Neural cell (in vitro differentiated cells): ENCODE measurements at regions not wholly inside any gene's neighbourhood (a gene's known extent, or its start where the extent isn't known, plus 50 kb on each side); places are given as distances from the start of the nearest gene placed in this dataset.

Experiments used
- H2AFZ ChIP-seq: fragments of 200-600, 300-800 bp; sonication (generic), shearing (Covaris generic); 2 replicates; pipeline ENCODE4 v1.6.0; 2014; ENCODE audit warnings: low read depth, mild to moderate bottlenecking, antibody characterized with exemption, low read length, moderate library complexity
- H3F3A ChIP-seq: fragments of 200-600 bp; shearing (Covaris generic); 2 replicates; pipeline ENCODE4 v1.6.1; 2016; ENCODE audit warnings: mild to moderate bottlenecking, moderate library complexity, mixed read lengths, antibody characterized with exemption, low read length; ENCODE audit not compliant: insufficient read depth, poor library complexity, severe bottlenecking
- H3K27ac ChIP-seq: fragments of 200-600, 300-800 bp; sonication (generic), shearing (Covaris generic); 2 replicates; pipeline ENCODE4 v1.5.1; 2014; ENCODE audit warnings: mild to moderate bottlenecking, low read length, moderate library complexity
- H3K27me3 ChIP-seq: fragments of 300-800, 200-600 bp; sonication (generic), shearing (Covaris generic); 2 replicates; pipeline ENCODE4 v1.6.0; 2014; ENCODE audit warnings: mild to moderate bottlenecking, low read depth, low read length, moderate library complexity; ENCODE audit not compliant: insufficient read depth
- H3K36me3 ChIP-seq: fragments of 300-800, 200-600 bp; sonication (generic), shearing (Covaris generic); 2 replicates; pipeline ENCODE4 v1.5.1; 2014; ENCODE audit warnings: mild to moderate bottlenecking, antibody characterized with exemption, low read length, moderate library complexity; ENCODE audit not compliant: insufficient read depth
- H3K4me2 ChIP-seq: fragments of 300-800, 200-600 bp; sonication (generic), shearing (Covaris generic); 2 replicates; pipeline ENCODE4 v1.6.0; 2014; ENCODE audit warnings: mild to moderate bottlenecking, low read length
- H3K4me3 ChIP-seq: fragments of 300-800, 200-600 bp; sonication (generic), shearing (Covaris generic); 2 replicates; pipeline ENCODE4 v1.5.1; 2014; ENCODE audit warnings: mild to moderate bottlenecking, low read length, moderate library complexity
- H3K79me2 ChIP-seq: fragments of 200-600 bp; shearing (Covaris generic); replicated peaks from 2 replicates; pipeline ENCODE4 v1.6.0; 2014; ENCODE audit warnings: mild to moderate bottlenecking, low read length, moderate library complexity; ENCODE audit not compliant: insufficient read depth
- H3K9ac ChIP-seq: fragments of 300-800, 200-600 bp; sonication (generic), shearing (Covaris generic); 2 replicates; pipeline ENCODE4 v1.6.1; 2016; ENCODE audit warnings: mild to moderate bottlenecking, low read length, mixed read lengths
- H3K9me2 ChIP-seq: fragments of 200-600 bp; shearing (Covaris generic); 2 replicates; pipeline ENCODE4 v1.6.1; 2016; ENCODE audit warnings: mild to moderate bottlenecking, low read length, mixed read lengths; ENCODE audit not compliant: insufficient read depth
- H3K9me3 ChIP-seq: fragments of 200-600, 300-800 bp; sonication (generic), shearing (Covaris generic); 2 replicates; pipeline ENCODE4 v1.6.1; 2016; ENCODE audit warnings: mild to moderate bottlenecking, mixed run types, low read length, moderate library complexity, mixed read lengths
- H4K20me1 ChIP-seq: fragments of 200-600 bp; shearing (Covaris generic); 2 replicates; pipeline ENCODE4 v1.6.1; 2016; ENCODE audit warnings: mild to moderate bottlenecking, mixed run types; ENCODE audit not compliant: insufficient read depth
- EP300 ChIP-seq: fragments of 450-650 bp; conservative IDR thresholded peaks from 2 replicates; pipeline ENCODE4 v1.6.1; 2014; ENCODE audit warnings: antibody characterized with exemption, mild to moderate bottlenecking, moderate library complexity; ENCODE audit not compliant: poor library complexity, severe bottlenecking
- EZH2 ChIP-seq: fragments of 200-600, 300-800 bp; shearing (Covaris generic), sonication (generic); IDR thresholded peaks from 2 replicates; pipeline ENCODE4 v1.6.1; 2014; ENCODE audit warnings: antibody characterized with exemption, low read length, borderline replicate concordance, mild to moderate bottlenecking; ENCODE audit not compliant: insufficient read depth, poor library complexity, severe bottlenecking
- MXI1 ChIP-seq: fragments of 450-650 bp; conservative IDR thresholded peaks from 2 replicates; pipeline ENCODE4 v1.6.1; 2014; ENCODE audit warnings: antibody characterized with exemption, mild to moderate bottlenecking; ENCODE audit not compliant: poor library complexity, severe bottlenecking
- POLR2AphosphoS5 ChIP-seq: IDR thresholded peaks from 2 replicates; pipeline ENCODE4 v1.6.1; 2012
- RAD21 ChIP-seq: fragments of 450-650 bp; conservative IDR thresholded peaks from 2 replicates; pipeline ENCODE4 v1.6.1; 2014; ENCODE audit warnings: antibody characterized with exemption, mild to moderate bottlenecking, moderate library complexity
- SMC3 ChIP-seq: fragments of 450-650 bp; conservative IDR thresholded peaks from 2 replicates; pipeline ENCODE4 v1.6.1; 2014; ENCODE audit warnings: antibody characterized with exemption, mild to moderate bottlenecking, moderate library complexity; ENCODE audit not compliant: poor library complexity
- TAF1 ChIP-seq: IDR thresholded peaks from 2 replicates; pipeline ENCODE4 v1.6.1; 2012; ENCODE audit warnings: low read depth
- TF ChIP-seq, protein P1 (sequence below): fragments of 450-650 bp; IDR thresholded peaks from 2 replicates; pipeline ENCODE4 v1.5.1; 2014; ENCODE audit warnings: antibody characterized with exemption, mild to moderate bottlenecking, moderate library complexity; ENCODE audit not compliant: poor library complexity, severe bottlenecking
- TF ChIP-seq, protein P2 (sequence below): IDR thresholded peaks from 2 replicates; pipeline ENCODE4 v1.6.1; 2012; ENCODE audit warnings: borderline replicate concordance

DNA sequence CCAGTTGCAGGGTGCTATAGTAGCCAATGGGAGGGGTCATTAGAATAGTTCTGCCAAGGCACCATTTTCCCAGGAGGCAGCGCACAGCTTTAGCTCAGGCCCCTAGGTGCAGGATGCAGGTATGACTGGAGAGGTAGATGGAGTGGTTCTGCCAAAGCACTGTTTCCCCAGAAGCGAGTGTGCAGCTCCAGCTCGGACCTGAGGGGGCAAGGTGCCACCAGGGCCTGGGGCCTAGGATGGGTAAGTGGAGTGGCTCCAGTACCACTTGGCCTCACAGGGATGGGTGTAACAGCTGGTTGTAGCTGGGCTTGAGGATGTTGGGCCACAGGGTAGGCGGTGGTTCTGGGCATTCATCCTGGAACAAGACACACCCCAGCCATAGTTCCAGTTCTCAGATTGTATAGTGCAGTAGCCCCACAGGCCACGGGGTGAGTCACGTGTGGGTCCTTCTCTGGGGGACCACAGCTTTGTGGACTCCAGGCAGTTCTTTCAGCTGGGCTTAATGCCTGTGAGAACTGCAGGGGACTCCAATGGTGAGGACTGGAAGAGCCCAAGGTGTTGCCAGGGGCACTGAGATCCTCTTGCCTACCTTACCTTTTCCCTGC lies 185.5 kb upstream of the ANKH start:
- H2AFZ ChIP-seq = no peak overlapping the region
- no peaks in the 10 kb centered on the region for H3K27me3 ChIP-seq
- H3K27ac ChIP-seq = no peak overlapping the region
- no peaks in the 10 kb centered on the region for H4K20me1 ChIP-seq
- no peaks in the 10 kb centered on the region for H3K9me2 ChIP-seq
- H3K9me3 ChIP-seq = no peaks in the 10 kb centered on the region
- H3K4me2 ChIP-seq = no peak overlapping the region
- no peaks in the 10 kb centered on the region for H3K36me3 ChIP-seq
- no peak overlapping the region for H3K4me3 ChIP-seq
- TF ChIP-seq MXI1 (no peak), POLR2AphosphoS5 (no peak), SMC3 (no peak), TAF1 (no peak), EP300 (no peak), RAD21 (no peak), EZH2 (no peak)
- TF ChIP-seq, protein P1, sequence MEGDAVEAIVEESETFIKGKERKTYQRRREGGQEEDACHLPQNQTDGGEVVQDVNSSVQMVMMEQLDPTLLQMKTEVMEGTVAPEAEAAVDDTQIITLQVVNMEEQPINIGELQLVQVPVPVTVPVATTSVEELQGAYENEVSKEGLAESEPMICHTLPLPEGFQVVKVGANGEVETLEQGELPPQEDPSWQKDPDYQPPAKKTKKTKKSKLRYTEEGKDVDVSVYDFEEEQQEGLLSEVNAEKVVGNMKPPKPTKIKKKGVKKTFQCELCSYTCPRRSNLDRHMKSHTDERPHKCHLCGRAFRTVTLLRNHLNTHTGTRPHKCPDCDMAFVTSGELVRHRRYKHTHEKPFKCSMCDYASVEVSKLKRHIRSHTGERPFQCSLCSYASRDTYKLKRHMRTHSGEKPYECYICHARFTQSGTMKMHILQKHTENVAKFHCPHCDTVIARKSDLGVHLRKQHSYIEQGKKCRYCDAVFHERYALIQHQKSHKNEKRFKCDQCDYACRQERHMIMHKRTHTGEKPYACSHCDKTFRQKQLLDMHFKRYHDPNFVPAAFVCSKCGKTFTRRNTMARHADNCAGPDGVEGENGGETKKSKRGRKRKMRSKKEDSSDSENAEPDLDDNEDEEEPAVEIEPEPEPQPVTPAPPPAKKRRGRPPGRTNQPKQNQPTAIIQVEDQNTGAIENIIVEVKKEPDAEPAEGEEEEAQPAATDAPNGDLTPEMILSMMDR = no peak
- TF ChIP-seq, protein P2, sequence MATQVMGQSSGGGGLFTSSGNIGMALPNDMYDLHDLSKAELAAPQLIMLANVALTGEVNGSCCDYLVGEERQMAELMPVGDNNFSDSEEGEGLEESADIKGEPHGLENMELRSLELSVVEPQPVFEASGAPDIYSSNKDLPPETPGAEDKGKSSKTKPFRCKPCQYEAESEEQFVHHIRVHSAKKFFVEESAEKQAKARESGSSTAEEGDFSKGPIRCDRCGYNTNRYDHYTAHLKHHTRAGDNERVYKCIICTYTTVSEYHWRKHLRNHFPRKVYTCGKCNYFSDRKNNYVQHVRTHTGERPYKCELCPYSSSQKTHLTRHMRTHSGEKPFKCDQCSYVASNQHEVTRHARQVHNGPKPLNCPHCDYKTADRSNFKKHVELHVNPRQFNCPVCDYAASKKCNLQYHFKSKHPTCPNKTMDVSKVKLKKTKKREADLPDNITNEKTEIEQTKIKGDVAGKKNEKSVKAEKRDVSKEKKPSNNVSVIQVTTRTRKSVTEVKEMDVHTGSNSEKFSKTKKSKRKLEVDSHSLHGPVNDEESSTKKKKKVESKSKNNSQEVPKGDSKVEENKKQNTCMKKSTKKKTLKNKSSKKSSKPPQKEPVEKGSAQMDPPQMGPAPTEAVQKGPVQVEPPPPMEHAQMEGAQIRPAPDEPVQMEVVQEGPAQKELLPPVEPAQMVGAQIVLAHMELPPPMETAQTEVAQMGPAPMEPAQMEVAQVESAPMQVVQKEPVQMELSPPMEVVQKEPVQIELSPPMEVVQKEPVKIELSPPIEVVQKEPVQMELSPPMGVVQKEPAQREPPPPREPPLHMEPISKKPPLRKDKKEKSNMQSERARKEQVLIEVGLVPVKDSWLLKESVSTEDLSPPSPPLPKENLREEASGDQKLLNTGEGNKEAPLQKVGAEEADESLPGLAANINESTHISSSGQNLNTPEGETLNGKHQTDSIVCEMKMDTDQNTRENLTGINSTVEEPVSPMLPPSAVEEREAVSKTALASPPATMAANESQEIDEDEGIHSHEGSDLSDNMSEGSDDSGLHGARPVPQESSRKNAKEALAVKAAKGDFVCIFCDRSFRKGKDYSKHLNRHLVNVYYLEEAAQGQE = no peak
- H3F3A ChIP-seq = no peaks in the 10 kb centered on the region
- no peak overlapping the region for H3K9ac ChIP-seq
- no peaks in the 10 kb centered on the region for H3K79me2 ChIP-seq

DNA sequence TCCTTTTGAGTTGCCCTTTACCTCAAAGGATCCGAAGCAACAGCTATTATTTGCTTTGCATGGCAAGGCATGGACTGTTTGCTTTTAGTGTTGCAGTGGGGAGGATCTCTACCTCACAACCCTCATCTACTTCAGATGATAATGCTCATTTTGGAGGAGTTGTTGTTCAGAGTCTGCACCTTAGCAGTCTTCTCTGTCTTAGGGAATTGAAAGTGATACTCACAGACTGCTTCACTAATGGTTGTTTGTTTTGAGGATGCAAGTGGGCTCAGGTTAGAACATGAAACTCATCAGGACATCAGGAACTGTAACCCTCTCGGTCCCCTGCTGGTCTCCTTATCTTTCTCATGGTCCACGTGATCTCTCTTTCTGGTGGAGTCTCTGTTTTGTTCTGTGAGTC lies 172.9 kb upstream of the ANKH start:
- TF ChIP-seq RAD21 (no peak), MXI1 (no peak), TAF1 (no peak), POLR2AphosphoS5 (no peak), EP300 (no peak), SMC3 (no peak), EZH2 (no peak)
- TF ChIP-seq, protein P2 = no peak
- TF ChIP-seq, protein P1 = no peak
- Histone ChIP-seq H3F3A (no peaks in the 10 kb centered on the region), H3K27ac (no peak overlapping the region), H2AFZ (no peak overlapping the region), H3K9me3 (no peaks in the 10 kb centered on the region), H3K36me3 (no peaks in the 10 kb centered on the region), H3K4me3 (no peak overlapping the region), H3K79me2 (no peaks in the 10 kb centered on the region), H3K4me2 (no peak overlapping the region), H4K20me1 (no peaks in the 10 kb centered on the region), H3K27me3 (no peaks in the 10 kb centered on the region), H3K9me2 (no peaks in the 10 kb centered on the region), H3K9ac (no peak overlapping the region)
